GM19455 (cell line): ENCODE measurements at regions not wholly inside any gene's neighbourhood (a gene's known extent, or its start where the extent isn't known, plus 50 kb on each side); places are given as distances from the start of the nearest gene placed in this dataset.
"Not testable (repeated sequence)": the region's sequence is repeated elsewhere in the genome, so short reads cannot be mapped to it uniquely, and the experiment has no call there.

Experiments used
- ATAC-seq: cut with Tn5 transposase; IDR thresholded peaks from one replicate; pipeline ENCODE4 v1.9.1; 2021; ENCODE audit not compliant: unreplicated experiment

- ATAC-seq: no peak
Observed at GRCh38 chr2:225911019-225911418, 511.5 kb downstream of the NYAP2 start.

GRCh38 chr2:225895126-225895525, 495.6 kb downstream of the NYAP2 start:
- no peak for ATAC-seq

DNA sequence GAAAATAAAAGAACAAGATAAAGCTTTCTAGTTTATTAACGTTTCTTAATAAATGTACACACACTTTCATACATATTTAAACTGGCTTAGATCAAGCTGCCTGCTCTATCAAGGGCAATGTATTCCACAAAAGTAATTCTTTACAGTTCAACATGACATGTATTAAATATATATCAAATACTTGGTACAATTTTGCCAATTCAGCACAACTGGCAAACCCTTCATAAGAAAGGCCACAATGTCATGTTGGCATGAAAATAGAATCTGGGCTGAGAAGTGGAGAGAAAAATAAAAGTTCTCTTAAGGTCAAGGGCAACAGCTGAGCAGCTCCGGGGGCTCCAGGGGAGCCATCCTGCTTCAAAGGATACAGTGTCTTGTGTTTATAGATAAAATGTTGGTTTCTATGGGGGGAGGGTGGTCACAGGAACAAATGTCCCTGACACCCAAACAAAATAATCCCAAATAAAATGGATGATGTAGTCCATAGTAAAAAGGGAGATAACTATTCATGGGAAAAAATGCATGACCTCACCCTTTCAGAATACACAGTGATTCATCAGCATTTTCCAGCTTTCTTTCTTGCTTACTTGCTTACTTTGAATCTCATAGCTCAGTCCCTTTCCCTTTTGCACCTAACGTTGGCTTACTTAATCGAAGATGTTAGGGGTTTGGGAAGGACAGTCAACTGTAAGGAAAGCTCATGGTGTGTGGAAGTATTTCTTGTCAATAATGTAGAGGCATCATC, 494.9 kb downstream of the NYAP2 start:
- no peak for ATAC-seq

DNA sequence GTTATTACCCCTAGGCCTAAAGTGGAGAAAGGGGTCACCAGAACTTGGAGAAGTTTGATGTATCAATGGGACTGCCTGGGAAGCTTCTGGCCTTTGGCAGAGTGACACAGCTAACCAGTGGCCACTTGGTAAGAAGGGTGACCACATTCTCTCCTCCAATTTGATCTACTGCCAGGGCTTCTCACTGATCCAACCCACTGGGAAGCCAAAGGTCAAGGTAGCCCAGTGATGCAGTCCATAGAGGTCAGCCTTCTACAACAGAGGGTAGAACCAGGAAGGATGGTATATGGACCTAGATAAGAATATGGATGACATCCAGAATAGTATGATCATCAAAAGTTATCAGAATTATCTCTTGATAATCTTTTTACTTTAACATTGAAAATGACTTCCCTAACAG, 493.6 kb downstream of the NYAP2 start:
- no peak for ATAC-seq

DNA sequence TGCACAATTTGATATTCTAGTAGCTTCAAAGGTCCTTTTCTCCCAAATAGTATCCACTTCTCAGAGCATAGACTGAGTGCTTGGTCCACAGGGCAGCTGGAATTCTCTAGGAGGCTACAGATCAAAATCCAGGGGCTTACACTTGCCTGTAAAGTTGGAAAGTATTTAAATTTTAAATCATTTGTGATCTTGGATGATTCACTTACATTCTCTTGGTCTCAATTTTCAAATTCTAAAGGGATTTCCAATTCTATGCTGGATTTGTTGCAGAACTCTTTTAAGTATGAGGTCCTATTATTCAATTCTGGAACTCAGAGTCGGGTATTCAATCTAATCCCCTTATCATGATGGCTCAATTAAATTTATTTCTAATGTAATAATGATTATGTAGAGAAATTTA, 492.3 kb downstream of the NYAP2 start:
- no peak for ATAC-seq

DNA sequence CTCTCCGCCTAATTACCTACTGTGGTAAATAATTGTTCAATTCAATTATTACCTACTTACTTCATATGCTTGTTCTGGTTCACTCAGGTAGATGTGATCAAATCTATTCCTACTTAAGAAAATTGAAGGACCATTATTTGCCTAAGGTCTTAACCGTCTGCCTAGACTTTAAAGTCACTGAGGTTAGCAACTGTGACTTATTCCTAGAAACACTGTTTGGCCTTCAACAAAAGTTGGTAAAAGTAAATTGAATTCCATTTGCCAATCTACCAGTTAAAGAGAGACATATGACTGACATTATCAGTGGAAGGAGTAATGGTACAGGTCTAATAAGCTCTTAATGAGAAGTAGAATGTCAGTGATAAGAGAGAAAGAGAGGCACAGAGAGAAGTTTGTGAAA, 491.5 kb downstream of the NYAP2 start:
- no peak for ATAC-seq

DNA sequence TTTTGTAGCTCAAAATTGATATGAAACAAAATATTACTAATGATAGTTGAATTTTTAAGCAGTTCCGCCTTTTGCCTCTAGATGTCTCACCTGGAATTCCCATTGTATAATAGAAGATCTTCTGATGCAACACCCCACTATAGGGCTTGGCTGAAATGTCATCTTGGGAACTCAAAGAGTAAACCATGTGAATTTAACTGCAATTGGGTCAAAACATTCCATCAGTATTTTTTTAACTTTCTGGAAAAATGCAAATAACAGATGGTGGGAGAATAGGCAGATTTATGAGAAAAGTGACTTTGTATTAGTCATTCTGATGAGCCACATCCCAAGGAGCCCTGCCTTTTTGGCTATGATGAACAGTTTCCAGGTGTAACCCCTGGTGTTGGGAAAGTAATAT, 489.9 kb downstream of the NYAP2 start:
- ATAC-seq: peak; percentile 86

DNA sequence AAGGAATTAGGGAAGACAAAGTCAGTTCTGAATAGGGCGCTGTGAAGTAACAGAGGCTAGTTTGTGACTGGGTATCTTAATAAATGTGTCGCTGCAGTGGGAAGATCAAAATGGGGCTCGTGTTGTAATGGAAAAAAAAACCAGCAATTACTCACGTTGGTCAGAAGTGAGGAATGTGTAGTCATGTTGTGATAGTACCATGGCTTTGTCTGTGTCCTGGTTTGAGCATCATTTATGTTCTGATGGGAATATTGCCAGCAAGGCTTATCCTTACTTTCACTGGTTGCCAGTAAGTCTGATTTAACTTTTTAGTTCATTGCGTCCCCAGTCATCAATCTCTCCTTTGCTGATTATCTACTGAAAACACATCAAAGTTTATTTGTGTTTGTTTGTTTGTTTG, 467.6 kb downstream of the NYAP2 start:
- ATAC-seq: no peak

DNA sequence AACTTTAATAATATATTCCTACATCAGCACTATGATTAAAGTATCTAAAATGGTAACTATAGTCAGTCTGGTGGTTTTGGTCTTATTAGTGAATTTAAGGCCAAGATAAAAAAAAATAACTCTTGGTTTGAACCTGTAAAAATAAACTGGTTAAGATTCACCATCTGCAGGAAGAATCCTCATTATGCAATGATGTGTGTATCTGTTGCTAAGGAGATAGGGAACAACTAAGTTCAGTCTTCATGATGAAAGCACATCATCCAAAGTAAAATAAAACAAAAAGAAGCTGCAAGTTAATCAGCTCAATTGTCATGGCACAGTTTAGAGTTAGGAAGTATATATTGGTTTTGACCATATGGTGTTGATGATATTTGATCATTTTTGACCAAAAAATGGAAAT, 466.0 kb downstream of the NYAP2 start:
- ATAC-seq: no peak

DNA sequence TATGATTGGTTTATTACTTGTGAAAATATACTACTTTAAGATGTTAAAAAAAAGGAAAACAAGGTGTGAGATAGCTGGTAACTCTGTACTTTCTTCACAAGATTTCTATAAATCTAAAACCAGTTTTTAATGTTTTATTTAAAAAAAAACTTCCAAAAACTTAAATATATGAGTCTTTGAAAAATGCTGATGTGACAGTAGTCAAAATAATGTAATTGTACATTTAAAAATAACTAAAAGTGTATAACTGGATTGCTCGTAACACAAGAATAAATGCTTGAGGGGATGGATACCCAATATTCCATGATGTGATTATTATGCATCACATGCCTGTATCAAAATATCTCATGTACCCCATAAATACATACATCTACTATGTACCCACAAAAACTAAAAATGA, 464.9 kb downstream of the NYAP2 start:
- ATAC-seq: no peak

DNA sequence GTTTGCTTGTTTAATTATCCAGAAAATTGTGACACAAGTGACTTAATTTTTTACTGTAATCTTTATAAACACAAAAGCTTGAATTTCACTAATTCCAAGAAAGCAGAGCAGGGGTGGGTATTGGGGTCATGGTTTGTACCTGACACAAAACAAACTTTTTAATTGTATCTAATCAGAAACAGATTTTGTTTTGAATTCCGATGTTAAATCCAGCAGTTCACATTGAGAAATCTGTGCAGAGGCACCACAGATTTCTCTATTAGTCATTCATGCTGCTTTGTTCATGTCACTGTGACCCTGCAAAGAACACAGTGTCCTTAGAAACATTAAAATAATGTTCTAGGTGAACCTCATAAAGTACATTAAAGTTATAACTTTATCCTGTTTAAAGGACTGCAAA, 443.4 kb downstream of the NYAP2 start:
- no peak for ATAC-seq

GRCh38 chr2:225841314-225841713, 441.8 kb downstream of the NYAP2 start:
- ATAC-seq: no peak

- ATAC-seq: no peak
Observed at GRCh38 chr2:225837328-225837727, 437.8 kb downstream of the NYAP2 start.

- ATAC-seq: no peak
Observed at GRCh38 chr2:225824748-225825449, 425.4 kb downstream of the NYAP2 start.

DNA sequence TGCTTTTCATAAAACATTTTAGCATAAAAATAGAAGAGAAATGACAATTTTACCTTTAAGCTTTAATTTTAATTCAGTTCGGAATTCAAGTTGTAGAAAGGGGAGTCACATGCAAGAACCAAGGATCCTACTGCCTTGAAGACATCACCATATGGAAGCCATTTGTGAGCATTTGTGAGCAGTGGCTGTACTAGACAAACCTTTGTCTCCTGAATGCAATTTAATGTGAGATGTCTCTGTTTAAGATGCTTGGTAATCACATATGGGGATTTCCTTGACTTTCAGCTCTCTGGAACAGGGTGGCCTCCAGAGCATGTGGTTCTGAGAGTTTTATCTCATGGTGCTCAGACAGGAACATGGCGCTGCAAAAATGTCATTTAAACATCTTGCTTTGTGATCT, 421.8 kb downstream of the NYAP2 start:
- ATAC-seq: no peak

DNA sequence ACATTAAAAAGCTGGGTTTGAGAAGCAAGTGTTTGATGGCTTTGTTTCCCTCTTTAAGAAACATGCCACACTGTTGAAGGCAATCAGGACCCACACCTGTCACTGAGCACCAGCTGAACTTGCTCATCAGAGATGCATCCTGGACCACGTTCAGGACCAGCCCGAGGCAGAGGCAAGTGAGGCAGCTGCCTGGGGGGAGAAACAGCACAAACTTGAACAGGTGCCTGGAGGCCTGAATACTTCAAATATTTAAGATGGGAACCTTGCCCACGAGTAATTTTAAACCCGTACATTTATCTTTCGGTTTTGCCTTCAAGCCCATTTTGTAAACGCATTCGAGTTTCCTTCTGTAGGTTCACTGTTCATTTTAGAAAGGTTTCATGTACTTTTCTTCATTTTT, 421.3 kb downstream of the NYAP2 start:
- ATAC-seq: no peak

DNA sequence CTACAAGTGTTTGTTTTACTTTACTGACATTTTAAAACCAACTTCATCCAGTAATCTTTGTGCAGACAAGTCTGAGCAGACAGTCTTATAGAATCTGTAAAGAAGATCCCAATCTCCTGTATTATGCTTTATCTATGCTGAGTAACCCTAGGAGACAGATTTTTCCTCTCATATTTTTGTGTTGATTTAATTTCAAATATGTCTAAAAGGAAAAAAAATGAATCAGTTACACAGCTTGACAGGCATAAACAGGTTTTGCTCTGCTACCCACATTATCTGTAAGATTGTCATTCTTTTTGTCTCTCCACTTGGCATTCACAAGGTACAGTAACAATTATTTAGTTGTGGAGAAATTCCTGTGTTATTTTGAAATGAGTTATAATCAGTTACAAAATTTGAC, 415.0 kb downstream of the NYAP2 start:
- no peak for ATAC-seq

- ATAC-seq: no peak
Observed at GRCh38 chr2:225806105-225806504, 406.6 kb downstream of the NYAP2 start.

DNA sequence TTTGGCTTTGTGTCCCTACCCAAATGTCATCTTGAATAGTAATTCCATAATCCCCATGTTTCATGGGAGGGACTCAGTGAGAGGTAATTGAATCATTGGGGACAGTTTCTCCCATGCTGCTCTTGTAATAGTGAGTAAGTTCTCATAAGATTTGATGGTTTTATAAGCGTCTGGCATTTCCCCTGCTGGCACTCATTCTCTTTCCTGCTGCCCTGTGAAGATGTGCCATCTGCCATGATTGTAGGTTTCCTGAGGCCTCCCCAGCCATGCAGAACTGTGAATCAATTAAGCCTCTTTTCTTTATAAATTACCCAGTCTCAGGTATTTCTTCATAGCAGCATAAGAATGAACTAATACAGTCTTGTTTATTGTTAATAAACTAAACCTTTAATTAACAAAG, 402.6 kb downstream of the NYAP2 start:
- not testable (repeated sequence) for ATAC-seq

DNA sequence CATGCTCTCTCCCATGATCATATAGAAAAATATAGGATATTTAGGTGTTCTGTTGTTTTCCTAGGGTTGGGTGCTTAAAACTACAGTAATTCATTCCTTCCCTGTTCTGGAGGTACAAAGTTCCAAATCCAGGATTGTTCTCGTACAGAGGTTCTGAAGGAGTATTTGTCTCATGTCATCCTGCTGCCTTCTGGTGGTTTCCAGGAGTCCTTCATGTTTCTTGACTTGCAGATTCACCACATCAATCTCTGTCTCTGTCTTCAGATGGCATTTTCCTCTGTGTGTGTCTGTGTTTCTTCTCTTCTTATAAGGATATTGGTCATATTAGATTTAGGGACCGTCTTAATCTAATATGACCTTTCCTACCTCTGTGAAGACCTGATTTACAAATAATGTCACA, 397.9 kb downstream of the NYAP2 start:
- no peak for ATAC-seq

- no peak for ATAC-seq
Observed at GRCh38 chr2:225794652-225795400, 395.3 kb downstream of the NYAP2 start.
